ENCODE measurements at regions not wholly inside any gene's neighbourhood (a gene's known extent, or its start where the extent isn't known, plus 50 kb on each side); places are given as distances from the start of the nearest gene placed in this dataset.
A peak's percentile ranks its signal among the peaks of the same experiment; 100 is the strongest.

DNA sequence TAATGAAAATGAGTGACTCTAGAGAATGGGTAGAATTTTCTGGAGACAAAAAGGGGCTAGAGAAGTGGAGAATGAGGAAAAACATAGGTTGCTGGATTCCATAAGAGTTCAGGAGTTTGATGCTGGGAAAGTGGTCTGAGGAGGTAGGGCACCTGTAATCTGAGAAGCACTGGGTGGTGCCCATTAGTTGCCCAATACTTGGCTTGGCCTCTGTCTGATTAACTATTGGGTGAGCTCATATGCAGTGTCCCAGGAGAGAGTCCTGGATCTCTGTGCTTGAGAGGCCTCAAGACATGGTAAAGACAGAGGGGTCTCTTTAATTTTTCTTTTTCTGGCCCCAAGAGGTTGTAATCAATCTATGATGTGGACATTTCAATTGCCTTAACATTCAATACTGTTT lies 390.1 kb downstream of the TDRD3 start:
- no peaks in the 10 kb centered on the region for H3K36me3 ChIP-seq
- no peaks in the 10 kb centered on the region for H3K4me1 ChIP-seq
- H3K27ac ChIP-seq = no peak overlapping the region
- TF ChIP-seq, protein P1, sequence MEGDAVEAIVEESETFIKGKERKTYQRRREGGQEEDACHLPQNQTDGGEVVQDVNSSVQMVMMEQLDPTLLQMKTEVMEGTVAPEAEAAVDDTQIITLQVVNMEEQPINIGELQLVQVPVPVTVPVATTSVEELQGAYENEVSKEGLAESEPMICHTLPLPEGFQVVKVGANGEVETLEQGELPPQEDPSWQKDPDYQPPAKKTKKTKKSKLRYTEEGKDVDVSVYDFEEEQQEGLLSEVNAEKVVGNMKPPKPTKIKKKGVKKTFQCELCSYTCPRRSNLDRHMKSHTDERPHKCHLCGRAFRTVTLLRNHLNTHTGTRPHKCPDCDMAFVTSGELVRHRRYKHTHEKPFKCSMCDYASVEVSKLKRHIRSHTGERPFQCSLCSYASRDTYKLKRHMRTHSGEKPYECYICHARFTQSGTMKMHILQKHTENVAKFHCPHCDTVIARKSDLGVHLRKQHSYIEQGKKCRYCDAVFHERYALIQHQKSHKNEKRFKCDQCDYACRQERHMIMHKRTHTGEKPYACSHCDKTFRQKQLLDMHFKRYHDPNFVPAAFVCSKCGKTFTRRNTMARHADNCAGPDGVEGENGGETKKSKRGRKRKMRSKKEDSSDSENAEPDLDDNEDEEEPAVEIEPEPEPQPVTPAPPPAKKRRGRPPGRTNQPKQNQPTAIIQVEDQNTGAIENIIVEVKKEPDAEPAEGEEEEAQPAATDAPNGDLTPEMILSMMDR (IDR thresholded peaks at IDR 0.05) = no peak
- no peak overlapping the region for H3K4me3 ChIP-seq
- no peaks in the 10 kb centered on the region for H3K27me3 ChIP-seq
- ATAC-seq (peak; percentile 49), DNase-seq (no peak)
- intact Hi-C loops (cut with DNase I) = no loop called here
- H3K9me3 ChIP-seq = peaks cover 0 to 4% of the 10 kb centered on the region in 2 donors

DNA sequence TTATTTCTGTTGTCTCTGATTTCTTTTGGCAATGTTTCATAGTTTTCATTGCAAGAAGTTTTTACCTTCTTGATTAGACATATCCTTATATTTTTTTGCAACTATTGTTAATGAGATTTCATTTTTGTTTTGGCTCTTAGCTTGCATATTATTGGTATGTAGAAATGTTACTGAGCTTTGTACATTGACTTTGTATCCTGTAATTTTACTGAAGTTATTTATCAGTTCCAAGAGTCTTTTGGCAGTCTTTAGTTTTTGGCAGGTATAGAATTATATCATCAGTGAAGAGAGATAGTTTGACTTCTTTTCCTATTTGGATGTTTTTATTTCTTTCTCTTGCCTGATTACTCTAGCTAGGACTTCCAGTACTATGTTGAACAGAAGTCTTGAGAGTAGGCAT lies 375.7 kb downstream of the TDRD3 start:
- ATAC-seq (no peak), DNase-seq (no peak)
- H3K27me3 ChIP-seq = no peaks in the 10 kb centered on the region
- TF ChIP-seq, protein P1 (IDR thresholded peaks at IDR 0.05) = no peak
- H3K36me3 ChIP-seq = no peaks in the 10 kb centered on the region
- peaks cover 0 to 8% of the 10 kb centered on the region in 2 donors for H3K9me3 ChIP-seq
- intact Hi-C loops (cut with DNase I) = no loop called here
- H3K4me3 ChIP-seq = no peak overlapping the region
- no peaks in the 10 kb centered on the region for H3K4me1 ChIP-seq
- H3K27ac ChIP-seq = no peak overlapping the region

DNA sequence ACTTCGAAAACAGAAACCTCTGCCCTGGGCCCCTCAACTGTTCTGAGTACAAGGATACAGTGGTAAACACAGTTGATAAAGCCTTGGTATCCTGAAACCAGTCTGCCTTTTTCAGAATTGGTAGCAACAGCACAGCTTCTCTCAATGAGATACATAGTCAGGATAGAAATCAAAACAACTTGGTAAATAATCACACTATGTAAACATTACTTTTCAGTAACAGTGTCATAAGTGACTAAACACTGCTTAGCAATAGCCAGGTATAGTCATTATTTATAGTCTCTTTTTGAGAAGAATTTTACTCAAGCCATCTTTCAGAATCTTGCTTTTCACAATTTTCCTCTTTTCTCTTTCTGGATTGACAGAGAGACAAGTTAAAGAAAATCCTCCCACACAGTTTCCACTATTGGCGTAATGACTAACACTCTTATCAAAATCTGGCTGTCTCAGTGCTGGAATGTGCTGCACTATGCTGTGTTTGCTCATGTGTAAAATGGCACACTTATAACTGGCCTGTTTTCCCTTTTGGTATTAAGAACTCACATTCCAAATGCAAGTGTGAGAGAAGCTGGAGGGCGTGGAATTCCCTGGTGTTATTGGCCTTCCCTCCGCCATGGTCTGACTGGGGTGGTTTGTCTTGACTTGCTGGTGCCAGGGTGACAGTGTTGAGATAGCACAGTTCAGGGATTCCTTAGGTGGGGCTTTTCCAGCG lies 368.8 kb downstream of the TDRD3 start:
- H3K36me3 ChIP-seq = no peaks in the 10 kb centered on the region
- DNase-seq (peak in 1 of 4 donors; percentile 32), ATAC-seq (peak; percentile 96)
- TF ChIP-seq, protein P1 (IDR thresholded peaks at IDR 0.05) = no peak
- H3K27me3 ChIP-seq = no peaks in the 10 kb centered on the region
- H3K27ac ChIP-seq = peak overlapping the region in 1 of 2 donors; percentile 37
- intact Hi-C loops (cut with DNase I) = no loop called here
- H3K9me3 ChIP-seq = no peaks in the 10 kb centered on the region
- no peak overlapping the region for H3K4me3 ChIP-seq
- no peaks in the 10 kb centered on the region for H3K4me1 ChIP-seq

DNA sequence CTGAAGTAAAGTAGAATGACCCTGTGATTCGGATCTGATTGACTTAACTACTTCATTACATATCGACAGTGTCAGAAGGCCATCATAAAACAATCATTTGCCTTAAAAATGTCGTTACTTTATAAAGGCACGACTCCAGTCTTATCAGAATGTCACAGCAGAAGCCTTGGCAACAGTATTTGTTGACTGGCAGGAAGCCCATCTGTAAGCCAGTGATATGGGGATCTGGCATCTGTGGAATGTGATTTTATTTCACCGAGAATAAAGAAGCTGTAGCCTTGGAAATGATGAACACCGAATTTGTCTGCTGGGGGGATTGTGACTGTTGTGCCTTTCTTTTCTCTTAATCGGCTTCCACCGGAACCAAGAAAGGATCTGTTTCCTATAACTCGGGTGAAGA lies 362.5 kb downstream of the TDRD3 start:
- Histone ChIP-seq H3K27me3 (no peaks in the 10 kb centered on the region), H3K4me1 (no peaks in the 10 kb centered on the region), H3K27ac (no peak overlapping the region), H3K4me3 (no peak overlapping the region), H3K36me3 (no peaks in the 10 kb centered on the region), H3K9me3 (no peaks in the 10 kb centered on the region)
- intact Hi-C loops (cut with DNase I) = no loop called here
- TF ChIP-seq, protein P1 (IDR thresholded peaks at IDR 0.05) = no peak
- ATAC-seq (peak; percentile 68), DNase-seq (peak in 2 of 4 donors; percentile 30 to 33)

DNA sequence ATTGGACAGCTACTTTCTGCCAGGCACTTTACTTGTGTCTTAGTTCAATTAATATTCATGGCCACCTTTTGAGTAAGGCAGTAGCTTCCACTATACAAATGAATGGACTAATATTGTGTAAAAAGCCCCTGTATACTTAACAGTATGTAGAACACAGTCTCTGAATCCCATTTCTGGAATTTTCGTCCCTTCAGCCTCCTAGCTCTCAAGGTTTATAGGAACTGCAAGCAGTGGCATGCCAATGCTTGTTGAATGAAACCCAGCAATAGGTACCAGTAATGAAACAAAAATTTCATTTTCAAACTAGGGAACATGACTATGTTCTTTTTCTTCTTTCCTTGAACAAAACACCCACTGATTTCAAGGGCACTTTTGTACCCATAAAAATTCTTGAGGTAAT lies 361.6 kb downstream of the TDRD3 start:
- no peak for DNase-seq
- Histone ChIP-seq H3K9me3 (no peaks in the 10 kb centered on the region), H3K27ac (no peak overlapping the region), H3K27me3 (no peaks in the 10 kb centered on the region), H3K4me3 (no peak overlapping the region), H3K36me3 (no peaks in the 10 kb centered on the region), H3K4me1 (no peaks in the 10 kb centered on the region)
- TF ChIP-seq, protein P1 (IDR thresholded peaks at IDR 0.05) = no peak
- intact Hi-C loops (cut with DNase I) = no loop called here
- ATAC-seq = no peak

Data from left lung (tissue), 4 donors.